ENCODE measurements at regions not wholly inside any gene's neighbourhood (a gene's known extent, or its start where the extent isn't known, plus 50 kb on each side); places are given as distances from the start of the nearest gene placed in this dataset.
"Not testable (repeated sequence)": the region's sequence is repeated elsewhere in the genome, so short reads cannot be mapped to it uniquely, and the experiment has no call there.

DNA sequence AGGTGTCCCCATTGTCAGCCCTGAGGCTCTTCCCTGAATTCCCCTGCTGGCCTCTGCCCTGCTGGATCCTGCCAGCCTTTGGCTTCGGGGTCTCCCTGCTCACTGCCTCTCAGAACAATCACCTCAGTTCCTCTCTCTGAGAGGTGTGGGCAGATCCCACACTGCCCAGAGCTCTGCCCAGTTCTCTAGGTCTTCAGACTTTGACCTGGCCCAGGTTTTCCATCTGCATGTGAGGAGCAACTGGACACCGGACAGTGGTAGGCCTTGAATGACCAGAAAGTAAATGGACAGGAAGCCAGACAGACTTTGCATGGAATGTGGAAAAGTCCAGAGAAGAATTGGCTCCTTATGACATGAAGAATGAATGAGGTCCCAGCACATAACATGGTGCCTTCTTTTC is 111.8 kb downstream of the FOXD4L6 start:
- not testable (repeated sequence) for DNase-seq

DNA sequence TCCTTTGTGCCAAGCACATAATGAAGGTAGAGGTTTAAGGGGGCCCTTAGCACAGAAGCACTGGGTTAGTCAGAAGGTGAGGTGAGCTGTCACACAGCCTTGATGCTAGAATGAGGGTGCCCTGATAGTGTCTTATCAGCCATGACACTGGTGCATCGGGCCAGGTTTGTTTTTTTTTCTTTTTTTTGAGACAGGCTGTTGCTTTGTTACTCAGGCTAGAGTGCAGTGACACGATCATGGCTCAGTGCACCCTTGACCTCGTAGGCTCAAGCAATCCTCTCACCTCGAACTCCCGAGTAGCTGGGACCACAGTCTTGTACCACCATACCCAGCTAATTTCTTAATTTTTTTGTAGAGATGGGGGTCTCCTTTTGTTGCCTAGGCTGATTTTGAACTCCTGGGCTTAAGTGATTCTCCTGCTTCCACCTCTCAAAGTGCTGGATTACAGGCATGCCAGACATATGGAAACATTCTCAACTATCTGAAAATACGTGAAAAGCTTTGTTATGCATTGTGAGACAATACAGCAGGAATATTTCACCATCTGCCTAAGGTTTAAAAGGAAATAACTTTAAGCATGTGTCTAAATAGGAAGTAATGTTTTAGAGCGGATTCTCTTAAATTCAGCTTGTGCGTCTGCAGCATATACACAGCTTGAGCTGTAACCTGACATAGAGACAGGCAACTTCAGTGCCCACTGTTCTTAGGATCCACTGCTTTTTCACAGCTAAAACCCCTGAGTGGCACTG is 128.4 kb downstream of the FOXD4L6 start:
- DNase-seq = not testable (repeated sequence)

DNA sequence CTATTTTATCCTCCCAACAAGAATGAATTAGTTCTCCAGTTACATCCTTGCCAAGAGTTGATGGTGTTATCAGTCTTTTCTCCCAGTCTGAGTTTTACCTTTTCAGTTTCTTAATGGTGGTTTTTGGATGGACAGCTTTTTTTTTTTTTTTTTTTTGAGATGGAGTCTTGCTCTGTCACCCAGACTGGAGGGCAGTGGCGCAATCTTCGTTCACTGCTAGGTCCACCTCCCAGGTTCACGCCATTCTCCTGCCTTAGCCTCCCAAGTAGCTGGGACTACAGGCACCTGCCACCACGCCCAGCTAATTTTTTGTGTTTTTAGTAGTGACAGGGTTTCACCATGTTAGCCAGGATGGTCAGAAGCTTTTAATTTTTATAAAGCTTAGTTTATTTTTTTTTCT is 133.0 kb downstream of the FOXD4L6 start:
- not testable (repeated sequence) for DNase-seq

GRCh38 chr9:40993842-40994241 is 134.6 kb downstream of the FOXD4L6 start:
- DNase-seq = not testable (repeated sequence)

GRCh38 chr9:40993375-40993774 is 135.1 kb downstream of the FOXD4L6 start:
- DNase-seq = not testable (repeated sequence)

GRCh38 chr9:40992472-40992821 is 136.0 kb downstream of the FOXD4L6 start:
- not testable (repeated sequence) for DNase-seq

- peak; percentile 100 for DNase-seq
These were observed 136.6 kb downstream of the FOXD4L6 start for GRCh38 chr9:40991741-40992471.

- DNase-seq = not testable (repeated sequence)
These were observed 137.3 kb downstream of the FOXD4L6 start for GRCh38 chr9:40991100-40991740.

GRCh38 chr9:40986332-40986731 is 142.1 kb downstream of the FOXD4L6 start:
- not testable (repeated sequence) for DNase-seq

GRCh38 chr9:40975351-40975750 is 153.1 kb downstream of the FOXD4L6 start:
- DNase-seq = not testable (repeated sequence)

DNA sequence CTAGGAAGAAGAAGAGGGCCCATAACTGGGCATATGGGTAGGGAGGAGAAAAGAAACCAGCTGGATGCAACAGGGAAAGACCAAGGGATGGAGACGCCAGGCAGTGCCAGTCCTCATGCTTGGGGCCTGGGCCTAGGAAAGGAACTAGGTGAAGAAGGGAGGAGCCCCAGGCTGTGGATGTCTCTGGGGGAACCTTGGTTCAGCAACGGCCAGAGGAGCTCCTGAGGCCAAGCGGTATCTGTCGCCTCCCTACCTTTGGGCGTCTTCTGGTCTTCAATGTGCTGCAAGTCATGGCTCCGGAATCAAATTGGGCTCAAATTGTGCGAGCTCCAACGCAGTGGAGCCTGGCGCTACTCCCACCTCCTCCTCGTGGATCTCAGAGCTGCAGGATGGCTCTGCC is 153.6 kb downstream of the FOXD4L6 start:
- not testable (repeated sequence) for DNase-seq

DNA sequence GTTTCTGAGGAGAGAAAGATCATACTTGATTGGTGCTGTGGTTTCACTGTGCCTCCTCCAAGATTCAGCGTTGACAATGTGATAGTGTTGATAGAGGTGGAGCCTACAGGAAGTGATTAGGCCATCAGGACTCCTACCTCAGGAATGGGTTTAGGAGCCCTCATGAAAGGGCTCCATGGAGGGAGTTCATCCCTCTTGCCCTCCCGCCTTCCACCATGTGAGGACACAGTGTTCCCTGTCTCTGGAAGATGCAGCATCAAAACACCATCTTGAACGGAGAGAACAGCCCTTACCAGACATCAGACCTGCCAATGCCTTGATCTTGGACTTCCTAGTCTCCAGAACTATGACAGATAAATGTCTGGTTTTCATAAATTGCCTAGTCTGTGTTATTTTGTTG is 156.7 kb downstream of the FOXD4L6 start:
- not testable (repeated sequence) for DNase-seq

DNA sequence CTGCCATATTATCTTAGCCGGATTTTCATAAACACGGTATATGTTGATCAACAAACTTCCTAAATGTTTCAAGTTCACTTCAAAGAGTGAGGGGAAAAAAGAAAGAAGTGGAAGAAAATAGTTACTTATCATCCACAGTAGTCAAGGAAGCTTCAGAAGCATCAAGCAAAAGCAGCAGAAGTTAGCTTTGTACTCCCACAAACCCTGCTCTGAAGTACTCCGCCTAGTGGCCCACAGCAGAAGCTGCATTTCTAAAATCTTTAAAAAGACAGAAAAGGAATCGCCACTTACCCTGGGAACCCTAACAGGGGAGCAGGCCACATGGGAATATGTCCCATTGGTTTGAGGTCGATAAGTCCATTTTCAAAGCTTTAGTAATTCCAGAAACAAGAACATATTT is 158.1 kb downstream of the FOXD4L6 start:
- DNase-seq = not testable (repeated sequence)

DNA sequence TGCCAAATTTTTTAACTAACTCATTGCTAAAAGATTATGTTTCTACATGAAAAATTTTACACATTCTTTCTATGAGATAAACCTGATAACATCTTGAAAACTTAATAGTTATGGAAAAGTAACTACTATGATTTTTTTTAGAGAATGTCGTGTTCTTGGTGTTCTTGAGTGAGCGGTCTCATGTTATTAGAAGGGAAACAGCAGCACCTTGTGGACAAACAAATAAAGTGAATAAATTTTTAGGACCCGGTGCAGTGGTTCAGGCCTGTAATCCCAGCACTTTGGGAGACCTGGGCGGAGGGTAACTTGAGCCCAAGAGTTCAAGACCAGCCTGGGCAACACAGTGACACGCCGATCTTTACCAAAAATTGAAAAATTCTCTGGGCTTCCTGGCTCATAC is 166.0 kb downstream of the FOXD4L6 start:
- not testable (repeated sequence) for DNase-seq

DNA sequence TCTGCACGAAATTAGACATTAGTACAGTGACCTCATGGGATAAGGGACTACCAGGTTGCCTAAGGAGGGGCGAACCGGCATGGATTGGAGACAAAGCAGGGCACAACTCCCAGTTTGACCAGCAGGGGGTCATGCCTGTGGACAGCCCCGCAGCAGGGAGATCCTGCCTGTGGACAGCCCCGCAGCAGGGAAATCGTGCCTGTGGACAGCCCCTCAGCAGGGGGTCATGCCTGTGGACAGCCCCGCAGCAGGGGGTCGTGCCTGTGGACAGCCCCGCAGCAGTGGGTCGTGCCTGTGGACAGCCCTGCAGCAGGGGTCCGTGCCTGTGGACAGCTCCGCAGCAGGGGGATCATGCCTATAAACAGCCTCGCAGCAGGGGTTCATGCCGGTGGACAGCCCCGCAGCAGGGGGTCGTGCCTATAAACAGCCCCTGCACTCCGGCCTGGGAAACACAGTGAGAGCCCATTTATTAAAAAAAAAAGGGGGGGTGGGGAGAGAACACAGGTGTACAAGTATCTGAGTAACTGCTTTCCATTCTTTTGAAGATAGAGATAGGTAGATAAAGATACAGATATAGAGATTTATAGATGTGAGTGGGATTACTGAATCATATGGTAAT is 176.5 kb downstream of the FOXD4L6 start:
- DNase-seq = not testable (repeated sequence)

GRCh38 chr9:40946228-40946627 is 182.3 kb downstream of the FOXD4L6 start:
- DNase-seq = not testable (repeated sequence)

DNA sequence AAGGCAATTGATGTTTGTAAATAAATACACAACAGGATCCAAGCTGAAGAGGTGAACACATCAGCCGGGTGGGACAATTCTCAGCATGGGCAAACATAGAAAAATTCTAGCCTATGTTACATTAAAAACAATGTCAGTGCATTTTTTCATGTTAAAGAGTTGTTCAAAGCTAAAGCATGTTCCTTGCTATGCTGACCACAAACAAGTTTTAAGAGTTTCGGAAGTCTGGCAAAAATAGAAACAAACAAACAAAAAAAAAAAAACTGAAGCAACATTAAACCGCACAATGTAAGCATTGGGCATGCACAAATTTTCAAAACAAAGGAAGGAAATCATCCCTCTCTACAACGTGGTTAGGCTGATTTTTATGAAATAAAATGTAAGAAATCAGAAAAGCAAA is 185.8 kb downstream of the FOXD4L6 start:
- DNase-seq = not testable (repeated sequence)

DNA sequence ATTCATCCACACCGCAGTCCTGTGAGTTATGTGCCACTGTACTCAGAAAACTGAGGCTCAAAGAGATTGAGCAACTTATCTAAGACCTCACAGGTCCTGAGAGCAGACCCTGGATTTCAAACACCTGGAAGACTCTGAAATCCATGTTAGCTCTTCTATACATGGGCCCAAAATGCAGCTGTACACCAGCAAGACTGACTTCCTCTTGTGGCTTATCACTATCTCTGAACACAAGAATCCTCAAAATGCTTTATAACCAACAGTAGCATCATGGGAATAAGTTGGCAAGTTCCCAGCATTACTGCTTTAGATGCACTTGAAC is 188.6 kb downstream of the FOXD4L6 start:
- DNase-seq = not testable (repeated sequence)

DNA sequence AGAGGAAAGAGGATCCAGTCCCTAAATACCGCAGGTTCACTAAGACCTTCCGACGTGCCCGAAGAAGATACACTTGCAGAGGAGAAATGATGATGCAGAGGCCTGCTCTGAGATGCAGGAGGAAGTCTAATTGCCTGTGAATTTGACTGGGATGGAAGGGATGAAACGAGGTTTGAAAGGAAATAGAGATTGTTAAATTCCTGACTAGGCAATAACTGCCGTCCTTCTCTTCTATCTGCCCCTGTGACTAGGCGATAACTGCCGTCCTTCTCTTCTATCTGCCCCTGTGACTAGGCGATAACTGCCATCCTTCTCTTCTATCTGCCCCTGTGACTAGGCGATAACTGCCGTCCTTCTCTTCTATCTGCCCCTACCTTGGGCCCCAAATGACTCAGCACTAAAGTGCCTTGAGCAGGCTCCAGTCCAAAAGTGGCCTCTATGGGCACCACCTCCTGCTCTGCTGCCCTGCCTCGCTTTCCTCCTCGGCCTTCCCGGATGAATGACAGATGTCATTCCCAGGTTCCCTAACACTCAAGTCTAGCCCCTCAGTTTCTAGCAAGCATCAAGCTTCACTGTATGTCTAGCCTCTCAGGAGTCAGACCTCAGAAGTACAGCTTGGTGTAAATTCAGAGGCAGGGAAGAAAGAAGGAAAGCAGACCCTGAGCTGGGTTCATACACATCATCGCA is 189.1 kb downstream of the FOXD4L6 start:
- DNase-seq = not testable (repeated sequence)

GRCh38 chr9:40935336-40935735 is 193.1 kb downstream of the FOXD4L6 start:
- no peak for DNase-seq

DNA sequence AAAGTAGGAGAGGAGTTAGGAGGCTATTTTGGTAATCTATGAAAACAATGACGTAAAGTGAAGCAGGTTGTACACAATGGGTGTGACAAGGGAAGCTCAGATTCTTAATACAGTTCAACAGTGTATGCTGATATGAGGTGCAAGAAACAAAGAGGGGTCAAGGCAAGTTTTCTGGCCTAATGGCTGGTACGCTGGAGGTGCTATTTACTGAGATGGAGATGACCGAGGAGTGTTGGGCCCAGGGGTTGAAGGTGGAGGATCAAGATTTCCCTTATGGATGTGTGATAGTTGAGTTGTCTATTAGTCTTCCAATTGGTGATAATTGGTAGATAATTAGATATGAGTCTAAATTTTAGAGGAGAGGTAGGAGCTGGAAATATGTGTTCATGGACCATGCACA is 194.0 kb downstream of the FOXD4L6 start:
- DNase-seq = not testable (repeated sequence)

GRCh38 chr9:40930426-40930825 is 198.1 kb downstream of the FOXD4L6 start:
- DNase-seq = not testable (repeated sequence)

- not testable (repeated sequence) for DNase-seq
These were observed 199.0 kb downstream of the FOXD4L6 start for GRCh38 chr9:40929488-40929845.

Measured in activated effector memory CD4-positive, alpha-beta T cell treated with anti-CD3 and anti-CD28 coated beads, Interleukin-2, amount 50 U/mL, for 16 hours (primary cell).